Glomerular endothelial cell (primary cell): ENCODE measurements at regions not wholly inside any gene's neighbourhood (a gene's known extent, or its start where the extent isn't known, plus 50 kb on each side); places are given as distances from the start of the nearest gene placed in this dataset.
A peak's percentile ranks its signal among the peaks of the same experiment; 100 is the strongest.
"Not testable (repeated sequence)": the region's sequence is repeated elsewhere in the genome, so short reads cannot be mapped to it uniquely, and the experiment has no call there.

ENCODE experiments used
- DNase-seq: peaks from one replicate; pipeline ENCODE4 v3.0.0-alpha.2; 2011; ENCODE audit warnings: low read depth, low spot score; ENCODE audit errors: extremely low read depth

DNA sequence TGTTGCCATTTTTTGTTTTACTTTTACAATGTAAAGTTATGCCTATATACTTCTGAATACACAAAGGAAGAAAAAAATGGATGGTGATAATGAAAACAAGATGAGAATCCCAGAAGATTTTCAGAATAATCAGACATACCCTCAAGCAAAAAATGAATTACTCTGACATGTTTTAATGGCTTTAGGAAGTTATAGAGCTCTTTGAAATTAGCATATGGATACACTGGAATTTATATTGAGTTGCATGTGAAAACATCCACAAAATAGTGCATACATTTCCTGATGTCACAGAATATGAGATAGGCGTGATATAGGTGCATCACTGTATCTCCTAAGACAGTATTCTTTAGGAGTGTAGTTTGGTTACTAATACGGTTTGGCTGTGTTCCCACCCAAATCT lies 351.3 kb downstream of the SLC7A11 start:
- no peak for DNase-seq

GRCh38 chr4:137881641-137882040 lies 349.3 kb upstream of the PCDH18 start:
- no peak for DNase-seq

GRCh38 chr4:137868067-137868466 lies 335.8 kb upstream of the PCDH18 start:
- not testable (repeated sequence) for DNase-seq

- DNase-seq: no peak
Observed at GRCh38 chr4:137866671-137867070, 334.4 kb upstream of the PCDH18 start.

DNA sequence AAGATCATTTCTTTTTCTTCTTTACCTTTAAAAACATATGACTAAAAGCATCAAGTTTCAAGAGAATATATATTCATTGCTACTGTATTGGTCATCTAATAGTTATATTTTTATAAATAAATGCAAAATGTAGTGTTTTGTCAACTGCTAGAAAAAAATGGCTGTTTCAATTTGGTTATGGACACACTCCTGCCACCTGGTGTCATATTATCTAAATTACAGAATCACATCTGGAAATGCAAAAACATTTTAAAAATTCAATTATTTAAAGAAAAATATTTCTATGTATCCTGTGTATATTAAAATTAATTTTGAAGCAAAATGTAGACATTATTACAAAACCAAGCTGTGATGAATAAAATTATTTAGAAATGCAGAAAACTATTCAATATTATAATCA lies 329.4 kb upstream of the PCDH18 start:
- peak; percentile 12 for DNase-seq

DNA sequence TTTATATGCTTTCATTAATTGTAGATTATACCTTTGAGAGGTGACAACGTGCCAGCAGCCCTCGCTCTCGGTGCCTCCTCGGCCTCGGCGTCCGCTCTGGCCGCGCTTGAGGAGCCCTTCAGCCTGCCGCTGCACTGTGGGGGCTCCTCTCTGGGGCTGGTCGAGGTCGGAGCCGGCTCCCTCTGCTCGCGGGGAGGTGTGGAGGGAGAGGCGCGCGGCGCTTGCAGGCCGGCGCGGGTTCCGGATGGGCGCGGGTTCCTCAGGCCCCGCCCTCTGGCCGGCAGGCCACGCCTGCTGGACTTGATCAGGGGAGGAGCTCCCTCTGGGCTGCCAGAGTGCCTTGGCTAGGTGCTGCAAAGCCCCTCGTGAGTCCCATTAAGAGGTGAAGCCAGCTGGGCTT lies 321.1 kb upstream of the PCDH18 start:
- DNase-seq: no peak

DNA sequence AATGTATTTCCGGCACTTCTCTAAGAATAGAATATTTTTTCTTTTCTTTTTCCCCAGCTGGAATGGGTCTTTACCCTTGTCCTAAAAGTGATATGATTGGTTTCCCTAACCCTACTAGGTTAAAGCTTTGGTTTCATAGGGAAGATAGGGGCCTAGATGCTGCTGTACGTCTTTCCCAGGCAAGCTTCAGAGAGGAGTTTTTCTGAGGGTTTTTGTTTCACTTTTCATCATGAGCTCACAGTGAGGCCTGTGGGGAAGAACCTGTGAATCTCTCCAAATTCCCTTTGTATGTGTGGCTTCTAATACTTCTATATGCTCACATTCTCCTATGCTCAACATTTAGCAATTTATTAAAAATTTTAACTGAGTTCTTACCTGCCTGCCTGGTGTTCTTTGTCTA lies 320.0 kb upstream of the PCDH18 start:
- DNase-seq: no peak

- DNase-seq: no peak
Observed at GRCh38 chr4:137851435-137851834, 319.1 kb upstream of the PCDH18 start.

DNA sequence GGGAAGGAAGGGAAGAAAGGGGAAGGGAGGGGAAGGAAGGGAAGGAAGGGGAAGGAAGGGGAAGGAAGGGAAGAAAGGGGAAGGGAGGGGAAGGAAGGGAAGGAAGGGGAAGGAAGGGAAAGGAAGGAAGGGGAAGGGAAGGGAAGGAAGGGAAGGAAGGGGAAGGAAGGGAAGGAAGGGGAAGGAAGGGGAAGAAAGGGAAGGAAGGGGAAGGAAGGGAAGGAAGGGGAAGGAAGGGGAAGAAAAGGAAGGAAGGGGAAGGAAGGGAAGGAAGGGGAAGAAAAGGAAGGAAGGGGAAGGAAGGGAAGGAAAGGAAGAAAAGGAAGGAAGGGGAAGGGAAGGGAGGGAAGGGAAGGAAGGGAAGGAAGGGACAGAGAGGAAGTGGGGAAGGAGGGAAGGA lies 295.7 kb upstream of the PCDH18 start:
- DNase-seq: not testable (repeated sequence)

DNA sequence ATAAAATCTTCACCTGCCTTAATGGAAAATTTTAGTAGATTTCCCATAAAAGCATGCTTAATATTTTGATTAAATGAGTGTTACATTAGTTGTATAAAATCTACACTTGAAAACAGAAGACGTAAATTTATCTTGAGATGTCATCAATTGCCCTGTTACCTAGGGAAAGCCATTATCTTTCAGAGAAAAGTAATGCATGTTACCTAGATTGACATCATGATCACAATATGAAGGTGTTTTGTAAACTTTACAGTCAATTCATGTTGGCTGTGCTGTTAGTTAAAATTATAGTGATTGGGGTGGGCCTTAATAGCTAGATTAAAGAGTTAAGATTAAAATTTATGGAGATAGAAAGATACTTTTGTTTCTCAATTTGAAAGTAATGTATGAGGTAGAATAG lies 293.2 kb upstream of the PCDH18 start:
- no peak for DNase-seq

- no peak for DNase-seq
Observed at GRCh38 chr4:137823007-137823406, 290.7 kb upstream of the PCDH18 start.

- peak; percentile 33 for DNase-seq
Observed at GRCh38 chr4:137819964-137820383, 287.7 kb upstream of the PCDH18 start.

DNA sequence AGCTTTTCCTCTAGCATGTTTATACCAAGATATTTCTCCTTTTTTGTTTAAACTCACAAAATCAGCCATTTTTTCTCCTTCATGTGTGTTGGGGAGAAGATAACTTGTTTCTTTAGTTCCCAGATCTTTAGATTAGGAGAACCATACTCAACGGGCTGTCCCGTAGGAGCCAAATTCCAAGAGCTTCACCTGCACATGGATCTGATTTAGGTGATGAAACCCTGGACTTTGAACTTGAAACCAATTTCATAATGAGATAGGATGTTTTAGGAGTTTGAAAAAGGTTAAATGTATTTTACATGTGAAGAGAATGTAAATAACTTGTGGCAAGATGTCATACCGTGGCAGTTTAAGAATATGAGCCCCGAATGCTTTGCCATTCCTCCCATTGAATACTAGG lies 280.0 kb upstream of the PCDH18 start:
- no peak for DNase-seq

- DNase-seq: no peak
Observed at GRCh38 chr4:137806420-137806819, 274.1 kb upstream of the PCDH18 start.

DNA sequence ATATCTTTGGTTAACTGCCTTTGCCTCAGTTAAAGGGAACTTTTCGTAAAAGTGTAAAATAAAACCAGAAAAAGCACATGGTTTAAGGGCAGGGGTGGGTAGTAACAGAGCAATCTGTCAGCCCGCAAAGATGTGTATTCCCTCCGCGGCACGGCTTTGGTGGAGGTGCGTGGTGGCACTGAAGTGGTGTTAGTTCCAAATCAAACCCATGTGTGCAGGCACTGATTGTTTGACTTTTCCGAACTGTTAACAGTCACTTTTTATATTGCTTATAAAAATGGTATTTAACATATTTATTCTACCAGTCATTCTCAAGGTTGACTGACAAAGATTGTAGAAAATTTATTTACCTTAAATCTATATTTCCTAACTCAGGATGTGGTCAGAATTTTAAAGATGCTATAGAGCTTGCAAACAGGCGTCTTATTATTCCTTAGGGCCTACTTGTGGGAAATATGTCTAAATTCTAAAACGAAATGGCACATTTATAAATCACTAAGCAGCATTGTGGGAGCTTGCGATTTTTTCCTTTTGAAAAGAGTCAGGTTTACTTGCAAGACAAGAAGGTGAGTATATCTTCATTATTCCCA lies 272.7 kb upstream of the PCDH18 start:
- no peak for DNase-seq

DNA sequence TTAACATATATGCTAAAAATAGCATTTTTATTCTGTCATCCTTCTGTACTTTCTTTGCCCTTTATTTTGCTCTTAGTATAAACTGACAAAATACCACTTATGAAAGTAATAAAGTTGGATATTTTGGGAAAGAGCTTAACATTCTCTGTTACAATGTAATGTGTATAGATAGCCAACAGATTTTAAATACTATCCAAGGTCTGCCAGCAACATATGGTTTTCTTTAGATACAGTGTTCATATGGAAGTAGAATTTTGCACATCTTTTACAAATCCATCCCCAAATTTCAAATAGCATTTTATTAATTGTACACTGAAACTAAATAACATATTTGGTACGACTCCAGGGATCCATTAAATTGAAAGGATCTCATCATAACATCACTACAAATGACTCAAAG lies 268.6 kb upstream of the PCDH18 start:
- no peak for DNase-seq

DNA sequence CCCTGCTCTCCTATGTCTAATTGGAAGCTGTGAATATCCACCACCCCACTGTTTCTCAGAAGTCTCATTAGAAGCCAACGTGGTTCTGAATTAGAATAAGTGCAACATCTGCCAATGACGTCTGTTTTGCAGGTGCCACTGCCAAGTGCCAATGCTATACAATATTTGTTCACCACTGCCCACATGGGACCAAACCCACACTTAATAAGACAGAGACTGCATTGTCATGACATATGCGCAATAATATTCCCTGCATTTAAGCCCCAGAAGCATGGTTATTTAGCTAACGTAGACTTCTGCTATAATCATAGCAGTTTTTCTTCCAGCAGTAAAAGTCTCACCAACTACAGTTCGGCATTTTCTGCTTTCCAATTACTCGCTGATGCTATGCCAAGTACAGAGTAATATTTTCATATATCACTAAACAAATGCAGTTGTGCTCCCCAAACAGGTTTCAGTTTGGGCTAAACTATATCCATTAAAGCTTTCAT lies 262.5 kb upstream of the PCDH18 start:
- no peak for DNase-seq

DNA sequence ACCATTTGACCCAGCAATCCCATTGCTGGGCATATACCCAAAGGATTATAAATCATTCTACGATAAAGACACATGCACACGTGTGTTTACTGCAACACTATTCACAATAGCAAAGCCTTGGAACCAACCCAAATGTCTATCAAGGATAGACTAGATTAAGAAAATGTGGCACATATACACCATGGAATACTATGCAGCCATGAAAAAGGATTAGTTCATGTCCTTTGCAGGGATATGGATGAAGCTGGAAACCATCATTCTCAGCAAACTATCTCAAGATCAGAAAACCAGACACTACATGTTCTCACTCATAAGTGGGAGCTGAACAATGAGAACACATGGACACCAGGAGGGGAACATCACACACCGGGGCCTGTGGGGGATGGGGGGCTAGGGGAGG lies 257.0 kb upstream of the PCDH18 start:
- not testable (repeated sequence) for DNase-seq

GRCh38 chr4:137783923-137784322 lies 251.6 kb upstream of the PCDH18 start:
- DNase-seq: not testable (repeated sequence)

DNA sequence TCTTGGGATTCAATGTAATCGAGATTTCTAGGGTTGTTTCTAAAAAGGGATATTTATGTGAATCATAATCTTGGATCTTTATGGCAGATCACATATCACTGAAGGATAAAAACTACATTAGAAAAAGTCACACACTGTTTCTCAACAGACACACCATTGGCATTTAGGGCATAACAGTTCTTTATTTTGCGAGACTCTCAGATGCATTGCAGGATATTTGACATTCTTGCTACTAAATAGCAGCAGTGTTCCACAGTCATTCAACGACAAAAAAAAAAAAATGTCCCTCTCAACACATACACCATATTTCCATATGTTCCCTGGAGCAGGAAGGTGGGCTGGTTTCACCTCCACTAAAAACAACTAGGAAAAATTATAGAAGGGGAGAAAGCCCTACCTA lies 243.4 kb upstream of the PCDH18 start:
- no peak for DNase-seq

- no peak for DNase-seq
Observed at GRCh38 chr4:137774501-137774900, 242.2 kb upstream of the PCDH18 start.

DNA sequence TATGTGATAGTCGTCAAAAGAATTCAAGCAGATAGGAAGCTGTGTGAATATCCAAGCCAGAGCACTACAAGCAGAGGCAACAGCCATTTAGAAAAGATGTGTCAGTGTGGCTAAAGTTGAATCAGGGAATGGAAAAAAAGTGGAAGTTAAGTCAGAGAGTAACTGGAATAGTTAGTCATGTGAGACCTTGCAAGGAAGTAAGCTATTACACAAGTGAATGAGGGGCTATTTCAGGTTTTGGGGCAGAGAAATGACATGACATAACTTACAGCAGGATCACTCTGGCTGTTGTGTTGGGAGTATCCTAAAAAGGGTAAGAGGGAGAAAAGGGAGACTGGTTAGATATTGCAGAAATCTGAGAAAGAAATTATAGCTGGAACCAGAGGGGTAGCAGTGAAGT lies 236.6 kb upstream of the PCDH18 start:
- DNase-seq: no peak

GRCh38 chr4:137768196-137768595 lies 235.9 kb upstream of the PCDH18 start:
- no peak for DNase-seq
